Endothelial cell of umbilical vein (primary cell): ENCODE measurements at regions not wholly inside any gene's neighbourhood (a gene's known extent, or its start where the extent isn't known, plus 50 kb on each side); places are given as distances from the start of the nearest gene placed in this dataset.
"Not testable (repeated sequence)": the region's sequence is repeated elsewhere in the genome, so short reads cannot be mapped to it uniquely, and the experiment has no call there.

Experiments used
- BruUV-seq: library from RNA; stranded (reverse); fragments of 400-500 nt; replicated peaks from 2 replicates; lab custom pipeline; 2021; lab: Mats Ljungman, UMichigan
- CTCF ChIA-PET: fragments of 300-600, 350-600 bp; sonication (Branson Sonifier 250); formaldehyde crosslinking; loops from one replicate; lab custom pipeline; 2021; ENCODE audit warnings: antibody characterized with exemption, inconsistent platforms; lab: Charles Lee
- POLR2A ChIA-PET: fragments of 300-600, 350-600 bp; sonication (Branson Sonifier 250); formaldehyde crosslinking; loops from one replicate; lab custom pipeline; 2021; ENCODE audit warnings: antibody characterized with exemption, inconsistent platforms; lab: Charles Lee
- DNase-seq: peaks from one replicate; pipeline ENCODE4 v3.0.0-alpha.2; 2011; ENCODE audit warnings: low read depth, low spot score
- FAIRE-seq: peaks from 2 replicates; lab custom pipeline; 2011; peaks lifted over from hg19 to GRCh38; lab: Jason Lieb, UNC
- H2AFZ ChIP-seq: 2 replicates; pipeline ENCODE4 v1.6.0; 2012; ENCODE audit warnings: low read depth, low read length, control low read depth, inconsistent platforms
- H3K27ac ChIP-seq: 2 replicates; pipeline ENCODE4 v1.5.1; 2011; ENCODE audit warnings: low read depth, mild to moderate bottlenecking, control low read depth, low read length, moderate library complexity; ENCODE audit not compliant: insufficient read depth
- H3K27me3 ChIP-seq, 2 experiments: 2 replicates each; pipeline versions ENCODE4 v1.6.0 to v1.6.1; 2011; ENCODE audit warnings: low read length in 2 of 2, mixed read lengths in 1 of 2; ENCODE audit not compliant: control insufficient read depth in 2 of 2, insufficient read depth in 2 of 2
- H3K36me3 ChIP-seq, 2 experiments: 2 replicates in 1 of 2; 3 replicates in 1 of 2; pipeline ENCODE4 v1.5.1; 2011; ENCODE audit warnings: low read length in 2 of 2, mild to moderate bottlenecking in 1 of 2, moderate library complexity in 1 of 2; ENCODE audit not compliant: control insufficient read depth in 2 of 2, insufficient read depth in 2 of 2; ENCODE audit errors: extremely low read depth in 1 of 2
- H3K4me1 ChIP-seq: 3 replicates; pipeline ENCODE4 v1.5.1; 2011; ENCODE audit warnings: mild to moderate bottlenecking, low read length; ENCODE audit not compliant: control insufficient read depth, insufficient read depth; ENCODE audit errors: extremely low read depth
- H3K4me2 ChIP-seq: 2 replicates; pipeline ENCODE4 v1.6.1; 2011; ENCODE audit warnings: low read length, control low read depth, mixed read lengths; ENCODE audit not compliant: insufficient read depth
- H3K4me3 ChIP-seq, 3 experiments: fragments of 200-600 bp in 1 of 3; sonication (generic), shearing (Covaris generic) in 1 of 3; replicated peaks in 1 of 3; 2 replicates each; pipeline ENCODE4 v1.5.1; 2011 to 2016; ENCODE audit warnings: control low read depth in 3 of 3, low read length in 3 of 3, mild to moderate bottlenecking in 2 of 3, inconsistent platforms in 1 of 3, low read depth in 1 of 3, moderate library complexity in 1 of 3; ENCODE audit not compliant: insufficient read depth in 1 of 3
- H3K79me2 ChIP-seq: 2 replicates; pipeline ENCODE4 v1.6.0; 2012; ENCODE audit warnings: low read length, inconsistent platforms; ENCODE audit not compliant: control insufficient read depth, insufficient read depth
- H3K9ac ChIP-seq: replicated peaks from 2 replicates; pipeline ENCODE3; 2011; ENCODE audit warnings: low read length, control low read depth; ENCODE audit not compliant: insufficient read depth; ENCODE audit errors: extremely low read depth
- H3K9me1 ChIP-seq: replicated peaks from 3 replicates; pipeline ENCODE4 v1.6.0; 2011; ENCODE audit warnings: mild to moderate bottlenecking, low read length; ENCODE audit not compliant: control insufficient read depth, insufficient read depth; ENCODE audit errors: extremely low read depth
- H3K9me3 ChIP-seq: replicated peaks from 2 replicates; pipeline ENCODE4 v1.5.1; 2012; ENCODE audit warnings: low read length, inconsistent platforms; ENCODE audit not compliant: control insufficient read depth, insufficient read depth
- H4K20me1 ChIP-seq: replicated peaks from 2 replicates; pipeline ENCODE3; 2011; ENCODE audit warnings: mild to moderate bottlenecking, low read length; ENCODE audit not compliant: control insufficient read depth, insufficient read depth; ENCODE audit errors: extremely low read depth
- dilution Hi-C: fragments of 300-500 bp; cut with MboI; formaldehyde crosslinking; loops from one replicate; pipeline ENCODE4 v1.15.0; 2019; ENCODE audit warnings: low sequenced_read_pairs; ENCODE audit not compliant: extremely low pct_ligation_motif_present
- intact Hi-C: fragments of 100-400 bp; cut with micrococcal nuclease; formaldehyde crosslinking; loops from one replicate; pipeline ENCODE4 v1.10.0; 2022

GRCh38 chr11:49750960-49751359, 201.2 kb upstream of the OR4C13 start:
- H2AFZ ChIP-seq, H3K9ac ChIP-seq, H3K9me1 ChIP-seq, dilution Hi-C loops, BruUV-seq, POLR2A ChIA-PET, intact Hi-C loops, H3K27me3 ChIP-seq, H3K4me2 ChIP-seq, FAIRE-seq, H3K4me3 ChIP-seq, H4K20me1 ChIP-seq, H3K27ac ChIP-seq, H3K9me3 ChIP-seq, CTCF ChIA-PET, H3K4me1 ChIP-seq, H3K79me2 ChIP-seq, DNase-seq, H3K36me3 ChIP-seq: not testable (repeated sequence)

GRCh38 chr11:49780791-49781190, 171.4 kb upstream of the OR4C13 start:
- FAIRE-seq, H3K9ac ChIP-seq, H3K36me3 ChIP-seq, H3K27me3 ChIP-seq, POLR2A ChIA-PET, H3K9me3 ChIP-seq, H3K4me1 ChIP-seq, H3K79me2 ChIP-seq, H3K4me3 ChIP-seq, intact Hi-C loops, H2AFZ ChIP-seq, H4K20me1 ChIP-seq, CTCF ChIA-PET, H3K9me1 ChIP-seq, DNase-seq, dilution Hi-C loops, H3K27ac ChIP-seq, H3K4me2 ChIP-seq, BruUV-seq: not testable (repeated sequence)

GRCh38 chr11:49782000-49782399, 170.2 kb upstream of the OR4C13 start:
- POLR2A ChIA-PET, H3K4me1 ChIP-seq, H3K9me1 ChIP-seq, H3K9me3 ChIP-seq, H4K20me1 ChIP-seq, H3K36me3 ChIP-seq, CTCF ChIA-PET, H3K27me3 ChIP-seq, H2AFZ ChIP-seq, dilution Hi-C loops, BruUV-seq, H3K4me3 ChIP-seq, DNase-seq, H3K79me2 ChIP-seq, H3K9ac ChIP-seq, intact Hi-C loops, FAIRE-seq, H3K4me2 ChIP-seq, H3K27ac ChIP-seq: not testable (repeated sequence)

GRCh38 chr11:49783841-49784240, 168.3 kb upstream of the OR4C13 start:
- H2AFZ ChIP-seq, H3K36me3 ChIP-seq, H4K20me1 ChIP-seq, H3K27ac ChIP-seq, H3K9ac ChIP-seq, H3K9me3 ChIP-seq, BruUV-seq, H3K4me2 ChIP-seq, DNase-seq, CTCF ChIA-PET, intact Hi-C loops, POLR2A ChIA-PET, H3K79me2 ChIP-seq, dilution Hi-C loops, H3K9me1 ChIP-seq, H3K4me3 ChIP-seq, H3K27me3 ChIP-seq, FAIRE-seq, H3K4me1 ChIP-seq: not testable (repeated sequence)
